ENCODE measurements at regions not wholly inside any gene's neighbourhood (a gene's known extent, or its start where the extent isn't known, plus 50 kb on each side); places are given as distances from the start of the nearest gene placed in this dataset.

DNA sequence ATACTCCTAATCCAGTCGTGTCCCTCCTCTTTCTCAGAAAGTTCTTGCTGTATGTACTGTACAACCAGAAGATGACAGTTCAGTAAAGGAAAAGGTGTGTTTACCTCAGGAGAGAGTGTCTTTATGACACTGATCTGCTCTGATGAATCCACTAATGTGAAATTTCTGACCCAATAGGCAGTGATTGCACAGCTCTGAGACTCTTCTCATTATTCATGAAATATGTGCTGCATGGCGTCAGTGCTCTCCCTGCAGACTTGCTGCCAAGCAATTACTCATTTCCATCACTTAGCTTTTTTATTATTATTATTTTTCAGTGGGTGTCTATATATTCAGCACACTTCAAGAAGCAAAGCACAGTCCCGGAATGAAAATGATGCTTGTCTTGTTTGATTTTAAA, 389.0 kb downstream of the RASEF start:
- no peaks in the 10 kb centered on the region for H3K79me1 ChIP-seq (ENCODE audit: insufficient read depth, low read depth, low read length, poor library complexity, severe bottlenecking)
- DNase-seq = no peak
- H3K9ac ChIP-seq (ENCODE audit: extremely low read depth, insufficient read length, low read length) = no peak overlapping the region
- H4K8ac ChIP-seq (replicated peaks; ENCODE audit: insufficient read length, low read depth, low read length) = no peak overlapping the region
- no peak overlapping the region for H3K27ac ChIP-seq (ENCODE audit: insufficient read length, low read depth, low read length)
- no peak overlapping the region for H3K4me2 ChIP-seq (ENCODE audit: insufficient read depth, insufficient read length, low read length)
- no peaks in the 10 kb centered on the region for H3K36me3 Mint-ChIP-seq (ENCODE audit: insufficient read depth in 1 of 3, low read depth in 3 of 3)
- no peak overlapping the region for H2BK5ac ChIP-seq (ENCODE audit: insufficient read length, low read length)
- no peaks in the 10 kb centered on the region for H3K23me2 ChIP-seq (ENCODE audit: insufficient read length, low read depth, low read length, poor library complexity, severe bottlenecking)
- H4K91ac ChIP-seq (ENCODE audit: insufficient read length, low read depth, low read length) = no peak overlapping the region
- H2AK5ac ChIP-seq (ENCODE audit: insufficient read length, low read length) = no peak overlapping the region
- no peaks in the 10 kb centered on the region for H3K27me3 Mint-ChIP-seq (ENCODE audit: low read depth)
- no peak overlapping the region for H3K18ac ChIP-seq (ENCODE audit: insufficient read length, low read depth, low read length)
- no peak overlapping the region for H3K56ac ChIP-seq (ENCODE audit: insufficient read length, low read depth, low read length)
- H3K4me1 ChIP-seq (ENCODE audit: insufficient read depth, low read length) = no peaks in the 10 kb centered on the region; the same call in 1 of the 2 replicates
- H2BK120ac ChIP-seq (ENCODE audit: low read depth, low read length, poor library complexity, severe bottlenecking) = no peak overlapping the region
- H2AFZ ChIP-seq (ENCODE audit: low read length) = no peak overlapping the region
- no peak overlapping the region for H3K27ac Mint-ChIP-seq
- H2BK15ac ChIP-seq (ENCODE audit: low read depth, low read length) = no peak overlapping the region
- no peak overlapping the region for H4K5ac ChIP-seq (ENCODE audit: insufficient read length, low read depth, low read length)
- H2BK12ac ChIP-seq (ENCODE audit: insufficient read length, low read depth, low read length) = no peak overlapping the region
- no peak overlapping the region for H2BK20ac ChIP-seq (ENCODE audit: low read depth, low read length, poor library complexity, severe bottlenecking)
- H3K14ac ChIP-seq (ENCODE audit: insufficient read depth, low read length) = no peak overlapping the region
- H3K79me2 ChIP-seq (ENCODE audit: insufficient read depth, low read length) = no peaks in the 10 kb centered on the region
- H3K9me3 ChIP-seq (ENCODE audit: control insufficient read depth, low read depth, low read length) = no peaks in the 10 kb centered on the region
- no peak overlapping the region for H3K4me3 Mint-ChIP-seq
- H3T11ph ChIP-seq (ENCODE audit: low read length) = no peak overlapping the region
- H3K27me3 ChIP-seq (ENCODE audit: insufficient read depth, low read length) = no peaks in the 10 kb centered on the region
- TF ChIP-seq, protein P1, sequence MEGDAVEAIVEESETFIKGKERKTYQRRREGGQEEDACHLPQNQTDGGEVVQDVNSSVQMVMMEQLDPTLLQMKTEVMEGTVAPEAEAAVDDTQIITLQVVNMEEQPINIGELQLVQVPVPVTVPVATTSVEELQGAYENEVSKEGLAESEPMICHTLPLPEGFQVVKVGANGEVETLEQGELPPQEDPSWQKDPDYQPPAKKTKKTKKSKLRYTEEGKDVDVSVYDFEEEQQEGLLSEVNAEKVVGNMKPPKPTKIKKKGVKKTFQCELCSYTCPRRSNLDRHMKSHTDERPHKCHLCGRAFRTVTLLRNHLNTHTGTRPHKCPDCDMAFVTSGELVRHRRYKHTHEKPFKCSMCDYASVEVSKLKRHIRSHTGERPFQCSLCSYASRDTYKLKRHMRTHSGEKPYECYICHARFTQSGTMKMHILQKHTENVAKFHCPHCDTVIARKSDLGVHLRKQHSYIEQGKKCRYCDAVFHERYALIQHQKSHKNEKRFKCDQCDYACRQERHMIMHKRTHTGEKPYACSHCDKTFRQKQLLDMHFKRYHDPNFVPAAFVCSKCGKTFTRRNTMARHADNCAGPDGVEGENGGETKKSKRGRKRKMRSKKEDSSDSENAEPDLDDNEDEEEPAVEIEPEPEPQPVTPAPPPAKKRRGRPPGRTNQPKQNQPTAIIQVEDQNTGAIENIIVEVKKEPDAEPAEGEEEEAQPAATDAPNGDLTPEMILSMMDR (conservative IDR thresholded peaks at IDR 0.05) = no peak
- H3K4me1 Mint-ChIP-seq = no peaks in the 10 kb centered on the region; a peak in 1 of 4 replicates
- no peaks in the 10 kb centered on the region for H4K20me1 ChIP-seq (ENCODE audit: control insufficient read depth, insufficient read depth, insufficient read length)
- H3K4ac ChIP-seq (ENCODE audit: low read depth, low read length) = no peak overlapping the region
- no peaks in the 10 kb centered on the region for H3K9me3 Mint-ChIP-seq
- no CpG with 5 or more reads among the region's 3 CpGs for WGBS (ENCODE audit: extremely low coverage, insufficient read length, low lambda C conversion rate)
- no peak overlapping the region for H3K23ac ChIP-seq (ENCODE audit: insufficient read length, low read depth, low read length)
